ENCODE measurements at regions not wholly inside any gene's neighbourhood (a gene's known extent, or its start where the extent isn't known, plus 50 kb on each side); places are given as distances from the start of the nearest gene placed in this dataset.

DNA sequence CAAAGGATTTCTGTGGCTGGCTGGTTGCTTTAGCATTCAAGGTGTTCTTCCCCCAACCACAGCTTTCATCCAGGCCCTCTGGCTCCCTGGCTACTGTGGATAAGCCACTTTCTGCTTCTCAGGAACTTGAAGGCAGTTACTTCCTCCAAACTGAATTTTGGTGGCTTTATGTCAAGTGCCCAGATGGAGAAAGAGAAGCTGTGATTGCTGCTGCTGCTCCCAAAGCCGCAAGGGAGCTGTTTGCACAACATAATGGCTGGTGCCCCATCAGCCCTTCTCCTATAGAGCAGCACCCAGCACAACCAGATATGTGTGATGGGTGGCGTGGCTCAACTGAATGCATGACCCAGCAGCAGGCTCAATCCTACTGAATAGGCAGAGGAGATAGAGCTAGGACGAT lies 465.2 kb downstream of the MAFB start:
- no peak overlapping the region for H4K8ac ChIP-seq (ENCODE audit: low read depth, low read length)
- H2BK12ac ChIP-seq (ENCODE audit: low read length), result no peak overlapping the region
- no CpG with 5 or more reads among the region's 3 CpGs for WGBS, 2 donors (ENCODE audit: extremely low coverage in 2 of 2, insufficient read length in 2 of 2, insufficient replicate concordance in 1 of 2)
- H3K4me1 ChIP-seq (ENCODE audit: control insufficient read depth in 2 of 2, insufficient read depth in 1 of 2, low read depth in 1 of 2, low read length in 2 of 2), result peaks cover 0 to 2% of the 10 kb centered on the region in 2 donors
- H2AFZ ChIP-seq (ENCODE audit: low read length), result no peak overlapping the region
- H3K4me2 ChIP-seq (ENCODE audit: insufficient read depth, low read length, poor library complexity, severe bottlenecking), result no peak overlapping the region
- no peak overlapping the region for H2BK120ac ChIP-seq (ENCODE audit: low read depth, low read length)
- no peak overlapping the region for H4K91ac ChIP-seq (ENCODE audit: low read depth, low read length, poor library complexity)
- H3K9me3 ChIP-seq (replicated peaks in 1 of 2; ENCODE audit: control insufficient read depth in 2 of 2, insufficient read depth in 1 of 2, low read depth in 1 of 2, low read length in 2 of 2), result no peaks in the 10 kb centered on the region
- H3K23ac ChIP-seq (ENCODE audit: low read depth, low read length, poor library complexity), result no peak overlapping the region
- no peaks in the 10 kb centered on the region for H3K36me3 ChIP-seq (replicated peaks in 1 of 2; ENCODE audit: control insufficient read depth in 2 of 2, insufficient read depth in 2 of 2, low read length in 2 of 2)
- no peak overlapping the region for H2AK5ac ChIP-seq (ENCODE audit: low read depth, low read length)
- no peak overlapping the region for H2BK15ac ChIP-seq (ENCODE audit: low read length)
- no peak overlapping the region for H3K14ac ChIP-seq (ENCODE audit: low read length)
- no peak for DNase-seq (ENCODE audit: low spot score)
- no peaks in the 10 kb centered on the region for H3K79me1 ChIP-seq (ENCODE audit: low read depth, low read length)
- no peak overlapping the region for H3K18ac ChIP-seq (ENCODE audit: low read length)
- no peaks in the 10 kb centered on the region for H3K27me3 ChIP-seq (ENCODE audit: control insufficient read depth in 3 of 3, insufficient read depth in 3 of 3, low read depth in 1 of 3, low read length in 3 of 3)
- no peak overlapping the region for H3K4me3 ChIP-seq (ENCODE audit: low read length in 2 of 2)
- H2BK5ac ChIP-seq (ENCODE audit: low read length), result no peak overlapping the region
- H3K4ac ChIP-seq (ENCODE audit: low read length), result no peak overlapping the region
- H3K9ac ChIP-seq (ENCODE audit: low read depth, low read length, poor library complexity), result no peak overlapping the region
- no peak overlapping the region for H3K27ac ChIP-seq (replicated peaks; ENCODE audit: low read length)

DNA sequence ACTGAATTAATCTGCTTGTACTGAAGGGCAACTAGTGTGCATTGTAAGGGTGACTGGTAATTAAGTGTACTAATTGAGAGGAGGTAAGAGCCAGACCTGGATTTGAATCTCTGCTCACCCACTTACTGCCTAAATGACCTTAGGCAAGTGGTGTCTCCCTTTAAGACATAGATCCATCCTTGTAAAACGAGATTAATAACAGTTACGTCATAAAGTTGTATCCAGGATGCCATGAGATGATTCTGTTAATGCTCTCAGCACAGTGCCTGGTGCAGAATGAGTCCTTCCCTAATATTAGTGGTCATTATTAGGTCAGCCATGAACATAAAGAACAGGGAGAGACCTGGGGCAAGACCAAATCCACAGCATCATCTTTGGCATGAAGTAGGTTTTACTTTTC lies 470.1 kb downstream of the MAFB start:
- no peak overlapping the region for H3K4me2 ChIP-seq (ENCODE audit: insufficient read depth, low read length, poor library complexity, severe bottlenecking)
- H3K27me3 ChIP-seq (ENCODE audit: control insufficient read depth in 3 of 3, insufficient read depth in 3 of 3, low read depth in 1 of 3, low read length in 3 of 3), result peaks cover 0 to 2% (median 0%) of the 10 kb centered on the region in 3 experiments

DNA sequence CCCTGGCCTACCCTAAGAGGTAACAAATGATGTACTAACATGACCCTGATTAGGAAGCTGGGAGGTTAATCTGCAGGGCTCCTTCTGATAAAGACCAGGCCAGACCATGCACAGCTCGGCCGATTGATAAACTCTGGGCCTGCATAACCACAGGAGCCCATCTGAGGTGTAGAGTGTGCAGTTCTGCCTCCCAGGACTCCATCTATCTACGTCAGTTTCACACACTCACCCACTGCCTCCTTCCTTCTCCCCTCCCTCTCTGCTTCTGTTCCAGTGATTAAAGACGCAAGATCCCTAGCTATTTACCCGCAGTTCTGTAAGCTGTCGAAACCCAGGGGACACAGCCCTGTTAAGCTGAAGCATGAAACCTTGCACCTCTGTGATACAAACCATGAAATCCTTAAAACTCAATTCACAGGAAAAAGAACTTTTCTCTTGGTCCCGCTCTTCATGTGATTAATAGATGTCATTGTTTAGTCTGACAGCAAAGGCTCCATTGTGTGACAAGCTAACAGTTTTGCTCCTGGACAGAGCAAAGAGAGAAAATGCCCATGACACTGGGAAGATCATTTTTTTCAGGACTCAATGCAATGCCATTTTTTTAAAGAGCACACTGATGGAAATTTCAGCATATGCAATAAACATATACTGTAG lies 470.6 kb downstream of the MAFB start:
- peaks cover 0 to 2% (median 0%) of the 10 kb centered on the region in 3 experiments for H3K27me3 ChIP-seq (ENCODE audit: control insufficient read depth in 3 of 3, insufficient read depth in 3 of 3, low read depth in 1 of 3, low read length in 3 of 3)
- H4K91ac ChIP-seq (ENCODE audit: low read depth, low read length, poor library complexity), result no peak overlapping the region
- no peak overlapping the region for H3K4me3 ChIP-seq (ENCODE audit: low read length in 2 of 2)
- H3K18ac ChIP-seq (ENCODE audit: low read length), result no peak overlapping the region
- H4K8ac ChIP-seq (ENCODE audit: low read depth, low read length), result no peak overlapping the region
- H3K36me3 ChIP-seq (replicated peaks in 1 of 2; ENCODE audit: control insufficient read depth in 2 of 2, insufficient read depth in 2 of 2, low read length in 2 of 2), result no peaks in the 10 kb centered on the region
- no peak overlapping the region for H3K9ac ChIP-seq (ENCODE audit: low read depth, low read length, poor library complexity)
- no peak overlapping the region for H3K27ac ChIP-seq (replicated peaks; ENCODE audit: low read length)
- WGBS, 2 donors (ENCODE audit: extremely low coverage in 2 of 2, insufficient read length in 2 of 2, insufficient replicate concordance in 1 of 2), result no CpG with 5 or more reads among the region's 7 CpGs
- H3K4me1 ChIP-seq (ENCODE audit: control insufficient read depth in 2 of 2, insufficient read depth in 1 of 2, low read depth in 1 of 2, low read length in 2 of 2), result peaks cover 0 to 4% of the 10 kb centered on the region in 2 donors
- H2BK120ac ChIP-seq (ENCODE audit: low read depth, low read length), result no peak overlapping the region
- no peak overlapping the region for H3K4ac ChIP-seq (ENCODE audit: low read length)
- H2AK5ac ChIP-seq (ENCODE audit: low read depth, low read length), result no peak overlapping the region
- H3K4me2 ChIP-seq (ENCODE audit: insufficient read depth, low read length, poor library complexity, severe bottlenecking), result no peak overlapping the region
- no peak overlapping the region for H2BK5ac ChIP-seq (ENCODE audit: low read length)
- no peaks in the 10 kb centered on the region for H3K9me3 ChIP-seq (replicated peaks in 1 of 2; ENCODE audit: control insufficient read depth in 2 of 2, insufficient read depth in 1 of 2, low read depth in 1 of 2, low read length in 2 of 2)
- H2BK15ac ChIP-seq (ENCODE audit: low read length), result no peak overlapping the region
- H2BK12ac ChIP-seq (ENCODE audit: low read length), result no peak overlapping the region
- H3K14ac ChIP-seq (ENCODE audit: low read length), result no peak overlapping the region
- H3K79me1 ChIP-seq (ENCODE audit: low read depth, low read length), result no peaks in the 10 kb centered on the region
- no peak overlapping the region for H2AFZ ChIP-seq (ENCODE audit: low read length)
- no peak for DNase-seq (ENCODE audit: low spot score)
- no peak overlapping the region for H3K23ac ChIP-seq (ENCODE audit: low read depth, low read length, poor library complexity)

More for the DNA sequence above, 470.1 kb downstream of the MAFB start:
- Histone ChIP-seq H2AK5ac (ENCODE audit: low read depth, low read length) (no peak overlapping the region), H3K4me3 (ENCODE audit: low read length in 2 of 2) (no peak overlapping the region), H3K14ac (ENCODE audit: low read length) (no peak overlapping the region), H2BK15ac (ENCODE audit: low read length) (no peak overlapping the region), H4K8ac (ENCODE audit: low read depth, low read length) (no peak overlapping the region), H2BK12ac (ENCODE audit: low read length) (no peak overlapping the region), H3K9ac (ENCODE audit: low read depth, low read length, poor library complexity) (no peak overlapping the region), H3K23ac (ENCODE audit: low read depth, low read length, poor library complexity) (no peak overlapping the region), H2BK120ac (ENCODE audit: low read depth, low read length) (no peak overlapping the region), H3K27ac (replicated peaks; ENCODE audit: low read length) (no peak overlapping the region), H3K4me1 (ENCODE audit: control insufficient read depth in 2 of 2, insufficient read depth in 1 of 2, low read depth in 1 of 2, low read length in 2 of 2) (peaks cover 0 to 4% of the 10 kb centered on the region in 2 donors), H4K91ac (ENCODE audit: low read depth, low read length, poor library complexity) (no peak overlapping the region), H2BK5ac (ENCODE audit: low read length) (no peak overlapping the region), H3K18ac (ENCODE audit: low read length) (no peak overlapping the region), H3K36me3 (replicated peaks in 1 of 2; ENCODE audit: control insufficient read depth in 2 of 2, insufficient read depth in 2 of 2, low read length in 2 of 2) (no peaks in the 10 kb centered on the region), H3K9me3 (replicated peaks in 1 of 2; ENCODE audit: control insufficient read depth in 2 of 2, insufficient read depth in 1 of 2, low read depth in 1 of 2, low read length in 2 of 2) (no peaks in the 10 kb centered on the region), H3K79me1 (ENCODE audit: low read depth, low read length) (no peaks in the 10 kb centered on the region), H3K4ac (ENCODE audit: low read length) (no peak overlapping the region), H2AFZ (ENCODE audit: low read length) (no peak overlapping the region)
- DNase-seq (ENCODE audit: low spot score), result no peak
- no CpG with 5 or more reads among the region's 2 CpGs for WGBS, 2 donors (ENCODE audit: extremely low coverage in 2 of 2, insufficient read length in 2 of 2, insufficient replicate concordance in 1 of 2)

DNA sequence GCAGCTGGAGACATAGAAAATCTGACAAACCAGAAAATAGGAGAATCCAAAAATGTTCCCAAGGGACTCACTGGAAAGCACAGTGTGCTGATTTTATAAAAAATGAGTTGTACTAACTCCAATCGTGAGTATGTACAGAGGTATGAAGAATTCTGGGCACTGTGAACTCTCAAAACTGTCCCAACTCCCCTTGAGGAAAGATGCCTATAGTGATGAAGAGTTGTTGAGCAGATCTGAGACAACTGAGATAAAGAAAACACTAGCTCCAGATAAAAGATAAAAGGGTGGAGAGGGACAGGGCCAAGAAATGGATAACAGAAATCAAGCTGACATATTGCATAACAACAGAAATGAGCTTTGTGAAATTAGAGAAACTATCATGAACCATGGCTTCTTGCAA lies 481.4 kb downstream of the MAFB start:
- Histone ChIP-seq H3K9ac (ENCODE audit: low read depth, low read length, poor library complexity) (no peak overlapping the region), H3K14ac (ENCODE audit: low read length) (no peak overlapping the region), H4K8ac (ENCODE audit: low read depth, low read length) (no peak overlapping the region), H3K4me2 (ENCODE audit: insufficient read depth, low read length, poor library complexity, severe bottlenecking) (no peak overlapping the region), H2BK120ac (ENCODE audit: low read depth, low read length) (no peak overlapping the region), H3K18ac (ENCODE audit: low read length) (no peak overlapping the region), H3K9me3 (replicated peaks in 1 of 2; ENCODE audit: control insufficient read depth in 2 of 2, insufficient read depth in 1 of 2, low read depth in 1 of 2, low read length in 2 of 2) (no peaks in the 10 kb centered on the region), H3K4ac (ENCODE audit: low read length) (no peak overlapping the region), H3K79me1 (ENCODE audit: low read depth, low read length) (no peaks in the 10 kb centered on the region), H2AFZ (ENCODE audit: low read length) (no peak overlapping the region), H3K4me3 (ENCODE audit: low read length in 2 of 2) (no peak overlapping the region), H2BK15ac (ENCODE audit: low read length) (no peak overlapping the region), H2BK12ac (ENCODE audit: low read length) (no peak overlapping the region), H4K91ac (ENCODE audit: low read depth, low read length, poor library complexity) (no peak overlapping the region), H2BK5ac (ENCODE audit: low read length) (no peak overlapping the region), H3K4me1 (ENCODE audit: control insufficient read depth in 2 of 2, insufficient read depth in 1 of 2, low read depth in 1 of 2, low read length in 2 of 2) (no peaks in the 10 kb centered on the region), H3K27me3 (ENCODE audit: control insufficient read depth in 3 of 3, insufficient read depth in 3 of 3, low read depth in 1 of 3, low read length in 3 of 3) (peaks cover 0 to 3% (median 0%) of the 10 kb centered on the region in 3 experiments), H3K36me3 (replicated peaks in 1 of 2; ENCODE audit: control insufficient read depth in 2 of 2, insufficient read depth in 2 of 2, low read length in 2 of 2) (no peaks in the 10 kb centered on the region), H2AK5ac (ENCODE audit: low read depth, low read length) (no peak overlapping the region), H3K23ac (ENCODE audit: low read depth, low read length, poor library complexity) (no peak overlapping the region), H3K27ac (replicated peaks; ENCODE audit: low read length) (no peak overlapping the region)
- no CpG with 5 or more reads among the region's 1 CpG for WGBS, 2 donors (ENCODE audit: extremely low coverage in 2 of 2, insufficient read length in 2 of 2, insufficient replicate concordance in 1 of 2)
- DNase-seq (ENCODE audit: low spot score), result no peak

Data from neuronal stem cell (in vitro differentiated cells).